HEK293T (cell line): ENCODE measurements at regions not wholly inside any gene's neighbourhood (a gene's known extent, or its start where the extent isn't known, plus 50 kb on each side); places are given as distances from the start of the nearest gene placed in this dataset.

Experiments used
- BHLHE40 ChIP-seq: fragments of 450-650 bp; IDR thresholded peaks from 2 replicates; pipeline ENCODE4 v1.6.1; 2016; ENCODE audit warnings: mild to moderate bottlenecking, moderate library complexity, borderline replicate concordance
- FOXK2 ChIP-seq: fragments of 450-650 bp; IDR thresholded peaks from 2 replicates; pipeline ENCODE4 v1.6.1; 2016; ENCODE audit warnings: mild to moderate bottlenecking
- ZNF384 ChIP-seq: fragments of 450-650 bp; IDR thresholded peaks from 2 replicates; pipeline ENCODE4 v1.6.1; 2016

GRCh38 chr14:58765843-58766242 lies 128.1 kb downstream of the DACT1 start:
- TF ChIP-seq ZNF384 (no peak), BHLHE40 (no peak), FOXK2 (no peak)
